ENCODE measurements at regions not wholly inside any gene's neighbourhood (a gene's known extent, or its start where the extent isn't known, plus 50 kb on each side); places are given as distances from the start of the nearest gene placed in this dataset.

GRCh38 chr3:154540950-154541604 lies 111.1 kb upstream of the GPR149 start:
- Histone ChIP-seq H3K4me1 (no peaks in the 10 kb centered on the region), H3K4me3 (replicated peaks in 1 of 3) (no peak overlapping the region), H3K27me3 (no peaks in the 10 kb centered on the region), H3K9me3 (no peaks in the 10 kb centered on the region), H3K36me3 (no peaks in the 10 kb centered on the region), H3K27ac (no peak overlapping the region)
- TF ChIP-seq, protein P1, sequence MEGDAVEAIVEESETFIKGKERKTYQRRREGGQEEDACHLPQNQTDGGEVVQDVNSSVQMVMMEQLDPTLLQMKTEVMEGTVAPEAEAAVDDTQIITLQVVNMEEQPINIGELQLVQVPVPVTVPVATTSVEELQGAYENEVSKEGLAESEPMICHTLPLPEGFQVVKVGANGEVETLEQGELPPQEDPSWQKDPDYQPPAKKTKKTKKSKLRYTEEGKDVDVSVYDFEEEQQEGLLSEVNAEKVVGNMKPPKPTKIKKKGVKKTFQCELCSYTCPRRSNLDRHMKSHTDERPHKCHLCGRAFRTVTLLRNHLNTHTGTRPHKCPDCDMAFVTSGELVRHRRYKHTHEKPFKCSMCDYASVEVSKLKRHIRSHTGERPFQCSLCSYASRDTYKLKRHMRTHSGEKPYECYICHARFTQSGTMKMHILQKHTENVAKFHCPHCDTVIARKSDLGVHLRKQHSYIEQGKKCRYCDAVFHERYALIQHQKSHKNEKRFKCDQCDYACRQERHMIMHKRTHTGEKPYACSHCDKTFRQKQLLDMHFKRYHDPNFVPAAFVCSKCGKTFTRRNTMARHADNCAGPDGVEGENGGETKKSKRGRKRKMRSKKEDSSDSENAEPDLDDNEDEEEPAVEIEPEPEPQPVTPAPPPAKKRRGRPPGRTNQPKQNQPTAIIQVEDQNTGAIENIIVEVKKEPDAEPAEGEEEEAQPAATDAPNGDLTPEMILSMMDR (IDR thresholded peaks at IDR 0.05) = no peak
- no peak for TF ChIP-seq POLR2A (IDR thresholded peaks at IDR 0.05)
- 92 to 94% methylated on average over 2 of the region's 2 CpGs for WGBS, 2 donors
- intact Hi-C loops (cut with DNase I) = no loop called here
- DNase-seq = no peak

GRCh38 chr3:154538566-154539360 lies 108.8 kb upstream of the GPR149 start:
- 80 to 85% methylated on average over 5 of the region's 5 CpGs for WGBS, 2 donors
- DNase-seq = no peak
- no peaks in the 10 kb centered on the region for H3K4me1 ChIP-seq
- no peaks in the 10 kb centered on the region for H3K9me3 ChIP-seq
- intact Hi-C loops (cut with DNase I) = no loop called here
- TF ChIP-seq, protein P1 (IDR thresholded peaks at IDR 0.05) = no peak
- no peak for TF ChIP-seq POLR2A (IDR thresholded peaks at IDR 0.05)
- no peak overlapping the region for H3K4me3 ChIP-seq (replicated peaks in 1 of 3)
- H3K27me3 ChIP-seq = no peaks in the 10 kb centered on the region
- no peak overlapping the region for H3K27ac ChIP-seq
- no peaks in the 10 kb centered on the region for H3K36me3 ChIP-seq

DNA sequence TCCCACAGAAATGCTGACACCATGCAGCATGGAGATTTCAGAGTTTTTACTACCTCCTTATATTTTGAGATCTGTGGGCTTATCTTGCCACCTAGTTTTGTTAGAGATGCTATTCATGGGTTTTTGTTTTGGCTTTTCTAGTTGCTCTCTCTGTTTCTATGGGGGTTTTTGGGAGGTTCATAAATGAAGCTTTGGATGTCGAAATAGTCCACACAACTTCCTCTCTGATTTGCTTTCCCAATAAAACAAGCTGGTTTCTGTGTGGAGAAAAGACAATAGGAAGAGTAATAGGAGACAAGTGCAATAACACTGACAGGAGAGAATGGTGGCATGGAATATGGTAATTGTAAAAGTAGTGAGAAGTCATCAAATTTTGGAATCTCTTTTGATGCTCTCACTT lies 106.8 kb upstream of the GPR149 start:
- H3K27ac ChIP-seq = no peak overlapping the region
- H3K4me1 ChIP-seq = no peaks in the 10 kb centered on the region
- WGBS, 2 donors = 89 to 98% methylated on average over 1 of the region's 1 CpG
- no peak overlapping the region for H3K4me3 ChIP-seq (replicated peaks in 1 of 3)
- no peak for TF ChIP-seq POLR2A (IDR thresholded peaks at IDR 0.05)
- TF ChIP-seq, protein P1 (IDR thresholded peaks at IDR 0.05) = no peak
- intact Hi-C loops (cut with DNase I) = no loop called here
- no peaks in the 10 kb centered on the region for H3K9me3 ChIP-seq
- H3K36me3 ChIP-seq = no peaks in the 10 kb centered on the region
- H3K27me3 ChIP-seq = no peaks in the 10 kb centered on the region
- DNase-seq = no peak

- Histone ChIP-seq H3K9me3 (no peaks in the 10 kb centered on the region), H3K4me3 (replicated peaks in 1 of 3) (no peak overlapping the region), H3K4me1 (no peaks in the 10 kb centered on the region), H3K36me3 (no peaks in the 10 kb centered on the region), H3K27ac (no peak overlapping the region), H3K27me3 (no peaks in the 10 kb centered on the region)
- TF ChIP-seq, protein P1 (IDR thresholded peaks at IDR 0.05) = no peak
- no peak for TF ChIP-seq POLR2A (IDR thresholded peaks at IDR 0.05)
- intact Hi-C loops (cut with DNase I) = no loop called here
- DNase-seq = no peak
These were observed 92.1 kb upstream of the GPR149 start for GRCh38 chr3:154522036-154522602.

DNA sequence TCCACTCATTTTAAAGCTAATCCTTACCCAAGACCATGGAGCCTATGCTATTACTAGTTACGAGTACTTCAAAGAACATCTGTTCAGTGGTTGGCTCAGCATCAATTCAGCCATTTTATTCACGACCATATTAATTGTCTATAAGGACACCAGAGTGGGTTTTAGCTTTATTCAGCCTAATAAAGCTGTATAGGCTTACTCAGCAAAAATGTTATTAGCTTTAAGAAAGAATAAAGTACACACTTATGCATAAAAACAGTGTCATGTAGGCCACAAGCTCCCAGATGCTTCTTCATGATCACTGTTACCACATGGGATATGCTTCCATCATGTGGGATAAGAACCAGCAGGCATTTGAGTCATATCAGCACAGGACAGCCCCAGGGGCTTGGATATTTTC lies 87.4 kb upstream of the GPR149 start:
- intact Hi-C loops (cut with DNase I) = no loop called here
- no peak overlapping the region for H3K4me3 ChIP-seq (replicated peaks in 1 of 3)
- no peak for DNase-seq
- TF ChIP-seq, protein P1 (IDR thresholded peaks at IDR 0.05) = no peak
- TF ChIP-seq POLR2A (IDR thresholded peaks at IDR 0.05) = no peak
- WGBS, 2 donors = 70 to 78% methylated on average over 2 of the region's 2 CpGs
- no peaks in the 10 kb centered on the region for H3K36me3 ChIP-seq
- H3K27me3 ChIP-seq = no peaks in the 10 kb centered on the region
- no peak overlapping the region for H3K27ac ChIP-seq
- H3K9me3 ChIP-seq = no peaks in the 10 kb centered on the region
- H3K4me1 ChIP-seq = no peaks in the 10 kb centered on the region

Data from thyroid gland (tissue), 4 donors.